HPDE6-E6E7 (cell line): ENCODE measurements at regions not wholly inside any gene's neighbourhood (a gene's known extent, or its start where the extent isn't known, plus 50 kb on each side); places are given as distances from the start of the nearest gene placed in this dataset.

ENCODE experiments used
- DNase-seq: peaks from one replicate; pipeline ENCODE4 v3.0.0; 2011; ENCODE audit warnings: missing footprints; ENCODE audit errors: extremely low spot score

DNA sequence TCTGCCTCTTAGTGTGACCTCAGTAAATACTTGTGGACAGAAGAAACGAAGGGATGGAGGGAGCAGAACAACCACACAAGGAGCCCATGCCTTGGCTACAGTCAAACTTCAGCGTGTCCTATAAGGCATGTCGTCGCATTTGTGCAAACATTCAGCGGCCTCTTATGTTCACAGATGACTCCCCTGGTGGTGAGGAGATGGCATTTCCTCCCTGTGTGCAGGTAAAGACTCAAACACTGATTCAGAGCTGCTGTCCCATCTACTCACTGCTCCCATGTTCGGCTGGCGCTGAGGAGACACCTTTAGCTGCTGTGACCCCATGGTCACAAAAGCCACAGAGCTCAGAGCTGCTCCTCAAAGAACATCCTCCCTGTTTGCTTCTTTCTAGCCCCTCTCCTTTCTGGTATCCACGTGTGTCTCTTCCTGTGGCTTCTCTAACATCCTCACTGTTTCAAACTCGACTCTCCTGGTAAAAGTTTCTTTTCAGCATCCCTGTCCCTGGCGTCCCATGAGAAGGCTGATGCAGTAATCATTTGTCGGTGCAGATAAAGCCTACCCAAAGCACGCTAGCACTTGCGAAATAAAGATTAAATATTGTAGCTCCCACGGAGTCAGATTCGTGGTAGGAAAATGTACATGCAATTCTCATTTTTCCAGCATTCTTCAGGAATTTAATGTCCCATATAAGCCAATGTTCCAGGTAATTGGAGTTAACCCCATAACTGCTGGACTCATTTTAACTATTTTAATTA lies 124.9 kb upstream of the NEBL start:
- no peak for DNase-seq

- no peak for DNase-seq
Measured at GRCh38 chr10:21021231-21021630, 124.1 kb upstream of the NEBL start.

- no peak for DNase-seq
Measured at GRCh38 chr10:21020545-21020944, 123.4 kb upstream of the NEBL start.

DNA sequence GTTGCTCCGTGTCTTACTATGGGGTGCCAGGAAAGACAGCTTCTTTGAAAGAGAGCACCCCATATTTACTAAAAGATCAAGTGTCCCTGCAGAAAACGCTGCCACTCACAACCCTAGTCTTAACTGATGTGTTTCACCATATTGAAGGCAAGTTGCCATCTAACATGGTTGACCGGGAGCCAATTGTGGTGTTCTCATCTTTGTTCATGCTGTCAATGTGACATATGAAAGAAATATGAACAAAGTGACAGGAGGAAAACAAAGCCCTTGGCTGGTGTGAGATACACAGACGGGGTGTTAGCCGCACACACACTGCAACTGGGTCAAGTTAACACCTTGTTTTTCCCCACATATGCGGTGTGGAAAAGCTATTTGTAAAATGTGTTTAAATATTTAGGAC lies 122.3 kb upstream of the NEBL start:
- no peak for DNase-seq

GRCh38 chr10:21015851-21016250 lies 118.7 kb upstream of the NEBL start:
- no peak for DNase-seq

- no peak for DNase-seq
Measured at GRCh38 chr10:21014141-21014540, 117.0 kb upstream of the NEBL start.

GRCh38 chr10:21011433-21012018 lies 114.4 kb upstream of the NEBL start:
- DNase-seq = no peak

GRCh38 chr10:21010615-21011014 lies 113.5 kb upstream of the NEBL start:
- DNase-seq = no peak

DNA sequence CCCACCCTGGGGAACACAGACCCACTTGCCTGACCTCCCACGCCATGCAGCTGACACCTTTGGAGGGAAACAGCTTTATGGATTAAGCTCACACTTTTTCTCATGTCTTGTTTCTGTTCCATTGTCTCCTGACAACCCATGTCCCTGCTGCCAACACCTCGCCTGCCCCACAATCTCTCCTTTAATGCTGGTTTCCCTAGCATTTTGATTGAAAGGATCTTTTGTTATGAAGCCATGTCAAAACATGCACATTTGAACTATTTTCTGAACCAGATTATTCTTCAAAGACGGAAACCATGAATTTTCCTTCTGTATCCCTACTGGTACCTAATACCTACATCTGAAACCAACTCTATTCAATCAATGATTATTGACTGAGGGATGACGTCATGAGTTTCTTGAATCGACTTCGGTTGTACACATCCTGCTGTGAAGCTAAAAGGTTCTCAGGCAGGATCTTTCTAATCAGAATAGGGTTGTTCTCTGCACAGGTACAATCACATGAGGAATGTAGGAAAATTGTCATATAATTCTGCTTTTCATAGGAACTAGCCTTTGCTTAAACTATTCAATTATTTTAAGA lies 106.2 kb upstream of the NEBL start:
- DNase-seq = no peak

DNA sequence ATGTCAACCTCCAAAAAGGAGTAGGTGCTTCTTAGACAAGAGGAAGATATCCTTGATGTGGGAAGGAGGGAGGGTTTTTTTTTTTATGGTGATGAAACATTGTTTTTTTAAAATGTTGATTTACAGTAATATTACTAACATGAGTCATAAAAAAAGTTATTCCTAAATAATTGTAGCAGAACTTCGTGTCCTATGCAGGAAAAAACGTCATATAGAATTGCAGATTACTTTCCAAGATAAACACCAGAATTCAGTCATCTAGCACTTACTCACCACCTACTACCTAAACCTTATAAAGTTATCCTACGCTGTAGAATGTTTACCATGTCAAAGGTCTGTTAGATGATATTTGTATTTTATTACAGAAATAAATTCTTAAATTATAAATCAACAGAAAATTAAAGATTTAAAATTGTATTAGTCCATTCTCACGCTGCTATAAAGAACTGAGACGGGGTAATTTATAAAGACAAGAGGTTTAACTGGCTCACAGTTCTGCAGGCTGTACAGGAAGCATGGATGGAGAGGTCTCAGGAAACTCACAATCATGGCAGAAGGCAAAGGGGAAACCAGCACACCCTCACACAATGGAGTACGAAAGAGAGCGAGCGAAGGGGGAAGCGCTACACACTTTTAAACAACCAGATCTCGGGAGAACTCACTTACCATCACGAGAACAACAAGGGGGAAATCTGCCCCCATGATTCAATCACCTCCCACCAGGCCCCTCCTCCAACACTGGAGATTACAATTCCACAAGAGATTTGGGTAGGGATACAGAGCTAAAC lies 105.2 kb upstream of the NEBL start:
- no peak for DNase-seq

DNA sequence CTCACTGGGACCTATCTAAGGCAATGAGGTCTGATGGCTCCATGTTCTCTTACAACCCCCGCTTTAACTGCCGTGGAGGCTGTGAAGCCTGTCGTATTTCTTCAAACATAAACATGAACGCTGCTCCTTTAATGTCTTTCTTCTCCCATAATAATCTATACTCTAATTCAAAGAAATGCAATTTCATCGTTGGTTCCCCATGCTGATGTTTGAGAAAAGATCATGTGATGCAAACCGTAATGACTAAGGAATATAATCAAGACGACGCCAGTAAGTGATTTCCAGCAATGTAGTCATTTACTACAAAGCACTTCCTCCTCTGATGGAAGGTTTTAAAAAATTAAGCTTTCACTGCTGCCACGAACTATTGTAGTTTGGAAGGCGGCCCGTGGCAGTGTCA lies 102.6 kb upstream of the NEBL start:
- no peak for DNase-seq

GRCh38 chr10:20998036-20998435 lies 100.9 kb upstream of the NEBL start:
- no peak for DNase-seq

DNA sequence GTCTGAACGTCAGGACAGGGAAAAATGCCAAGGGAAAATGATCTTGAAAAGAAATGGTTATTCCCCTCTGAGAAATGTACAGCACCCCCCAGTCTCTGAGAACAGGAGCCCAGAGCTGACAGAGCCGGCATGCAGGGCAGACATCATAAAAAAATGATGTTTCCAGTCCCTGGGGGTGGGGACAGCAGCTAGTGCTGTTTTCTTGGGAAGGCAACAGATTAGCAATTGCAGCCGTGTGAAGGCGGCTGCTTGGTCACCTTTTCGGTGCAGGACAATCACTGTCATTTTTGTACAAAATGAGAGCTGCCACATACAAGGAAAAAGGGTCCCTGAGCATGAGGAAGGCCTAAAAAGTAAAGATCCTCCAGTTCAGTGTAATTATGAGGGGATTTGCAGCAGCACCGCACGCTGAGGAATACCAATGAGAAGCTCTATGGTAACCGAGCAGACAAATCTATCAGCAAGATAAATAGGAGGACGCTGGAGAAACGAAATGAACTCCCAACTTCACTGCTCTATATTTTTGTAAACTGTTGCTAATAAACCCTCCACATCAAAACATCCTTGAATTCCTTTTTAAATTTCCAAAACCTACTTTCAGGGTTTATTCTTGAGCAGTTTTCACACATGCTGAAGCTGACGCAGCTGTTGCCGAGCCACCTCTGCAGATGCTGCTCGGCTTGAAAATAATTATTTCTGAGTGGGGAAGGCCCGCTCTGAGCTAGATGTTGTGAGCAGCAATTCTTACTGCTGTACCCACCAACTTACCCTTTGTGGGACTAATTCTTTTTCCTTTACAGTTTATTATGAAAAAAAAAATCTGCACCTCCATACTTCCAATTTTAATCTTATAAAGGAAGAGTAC lies 98.2 kb upstream of the NEBL start:
- DNase-seq = no peak

- DNase-seq = no peak
Measured at GRCh38 chr10:20993830-20994527, 96.9 kb upstream of the NEBL start.

DNA sequence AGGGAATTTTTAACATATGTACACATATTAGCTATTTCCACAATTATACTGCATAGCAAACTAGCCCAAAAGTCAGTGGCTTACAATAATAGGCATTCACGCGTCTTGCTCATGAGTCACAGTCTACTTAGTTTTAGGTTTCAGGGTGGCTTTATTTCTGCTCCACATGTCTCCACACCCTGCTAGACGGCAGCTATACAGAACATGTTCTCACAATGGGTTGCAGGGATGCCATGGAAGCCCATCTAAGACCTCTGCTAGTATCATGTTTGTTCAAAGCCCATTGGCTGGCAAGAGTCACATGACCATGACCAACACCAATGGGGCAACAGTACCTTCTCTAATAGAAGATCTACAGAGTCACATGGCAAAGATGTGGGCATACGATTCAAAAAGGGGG lies 96.3 kb upstream of the NEBL start:
- DNase-seq = no peak

GRCh38 chr10:20991526-20991925 lies 94.4 kb upstream of the NEBL start:
- DNase-seq = no peak

- peak; percentile 1 for DNase-seq
Measured at GRCh38 chr10:20990604-20991003, 93.5 kb upstream of the NEBL start.

DNA sequence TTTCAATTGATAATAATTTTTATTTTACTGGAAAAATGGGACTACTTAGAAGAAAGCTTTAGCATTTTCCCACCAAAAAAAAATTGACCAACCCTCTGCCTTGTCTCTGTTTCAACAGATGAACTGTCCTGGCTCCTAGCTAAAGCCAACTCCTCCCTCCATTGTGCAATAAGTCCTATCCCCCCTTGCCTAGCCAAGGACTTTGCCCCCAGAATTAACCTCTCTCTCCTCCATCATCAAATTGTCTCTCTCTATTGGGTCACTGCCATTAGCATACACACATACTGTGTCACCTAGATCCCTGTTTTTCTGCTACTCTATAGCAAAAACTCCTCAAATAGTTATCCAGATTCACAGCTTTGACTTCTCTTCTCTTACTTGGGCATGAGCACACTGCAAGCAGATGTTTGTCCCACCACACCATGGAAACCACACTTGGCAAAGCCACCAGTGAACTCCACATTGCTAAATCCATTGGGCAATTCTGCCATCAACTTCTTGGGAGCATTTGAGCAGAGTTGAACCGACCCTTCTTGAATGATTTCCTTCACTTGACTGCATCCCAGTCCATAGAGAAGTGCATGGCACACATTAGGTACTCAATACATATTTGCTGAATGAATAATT lies 91.4 kb upstream of the NEBL start:
- DNase-seq = no peak

- DNase-seq = no peak
Measured at GRCh38 chr10:20986049-20986448, 88.9 kb upstream of the NEBL start.

GRCh38 chr10:20984662-20985061 lies 87.6 kb upstream of the NEBL start:
- DNase-seq = no peak
